Mesenchymal stem cell (in vitro differentiated cells and primary cell): ENCODE measurements at regions not wholly inside any gene's neighbourhood (a gene's known extent, or its start where the extent isn't known, plus 50 kb on each side); places are given as distances from the start of the nearest gene placed in this dataset.

ENCODE experiments used
- DNase-seq: peaks from one replicate; pipeline ENCODE4 v3.0.0-alpha.2; 2013
- H2AFZ ChIP-seq: one replicate; pipeline ENCODE4 v1.6.1; 2013; ENCODE audit warnings: low read depth, mild to moderate bottlenecking, control low read depth, inconsistent platforms, low read length, moderate library complexity
- H2AK5ac ChIP-seq: 2 replicates; pipeline ENCODE4 v1.6.1; 2013; ENCODE audit warnings: low read length, moderate library complexity, mild to moderate bottlenecking, inconsistent platforms; ENCODE audit not compliant: severe bottlenecking
- H2BK120ac ChIP-seq: one replicate; pipeline ENCODE4 v1.6.1; 2013; ENCODE audit warnings: low read depth, mild to moderate bottlenecking, inconsistent platforms, low read length, moderate library complexity
- H2BK12ac ChIP-seq, 2 experiments: one replicate each; pipeline ENCODE4 v1.6.1; 2013; ENCODE audit warnings: inconsistent platforms in 2 of 2, low read length in 2 of 2, mild to moderate bottlenecking in 2 of 2, moderate library complexity in 2 of 2, control low read depth in 1 of 2
- H2BK15ac ChIP-seq: one replicate; pipeline ENCODE4 v1.6.1; 2013; ENCODE audit warnings: mild to moderate bottlenecking, low read depth, inconsistent platforms; ENCODE audit not compliant: poor library complexity, severe bottlenecking
- H2BK5ac ChIP-seq: 2 replicates; pipeline ENCODE4 v1.6.1; 2013; ENCODE audit warnings: low read depth, mild to moderate bottlenecking, low read length, control low read depth, inconsistent platforms; ENCODE audit not compliant: poor library complexity, severe bottlenecking
- H3K14ac ChIP-seq, 2 experiments: one replicate each; pipeline ENCODE4 v1.6.1; 2013; ENCODE audit warnings: inconsistent platforms in 2 of 2, low read length in 2 of 2, control low read depth in 1 of 2, mild to moderate bottlenecking in 1 of 2, moderate library complexity in 1 of 2
- H3K18ac ChIP-seq, 2 experiments: one replicate each; pipeline ENCODE4 v1.6.1; 2013; ENCODE audit warnings: inconsistent platforms in 2 of 2, low read length in 2 of 2, control low read depth in 1 of 2, low read depth in 1 of 2, mild to moderate bottlenecking in 1 of 2
- H3K23ac ChIP-seq, 2 experiments: one replicate each; pipeline ENCODE4 v1.6.1; 2013; ENCODE audit warnings: inconsistent platforms in 2 of 2, low read length in 2 of 2, mild to moderate bottlenecking in 2 of 2, moderate library complexity in 2 of 2, control low read depth in 1 of 2
- H3K27ac ChIP-seq: 2 replicates; pipeline ENCODE4 v1.5.1; 2013; ENCODE audit warnings: mild to moderate bottlenecking, moderate library complexity, low read length, control low read depth, inconsistent platforms; ENCODE audit not compliant: poor library complexity, severe bottlenecking
- H3K27me3 ChIP-seq, 2 experiments: 2 replicates each; pipeline versions ENCODE4 v1.6.1 to v1.7.0; 2013; ENCODE audit warnings: low read length in 2 of 2, mild to moderate bottlenecking in 2 of 2, moderate library complexity in 2 of 2, control low read depth in 1 of 2, inconsistent platforms in 1 of 2; ENCODE audit not compliant: control insufficient read depth in 1 of 2, insufficient read depth in 1 of 2
- H3K36me3 ChIP-seq, 2 experiments: 2 replicates each; pipeline versions ENCODE4 v1.6.1 to v1.7.0; 2013; ENCODE audit warnings: low read length in 2 of 2, control low read depth in 1 of 2, inconsistent platforms in 1 of 2, low read depth in 1 of 2, mild to moderate bottlenecking in 1 of 2; ENCODE audit not compliant: insufficient read depth in 2 of 2, control insufficient read depth in 1 of 2
- H3K4ac ChIP-seq, 2 experiments: one replicate each; pipeline ENCODE4 v1.6.1; 2013; ENCODE audit warnings: inconsistent platforms in 2 of 2, low read length in 2 of 2, mild to moderate bottlenecking in 2 of 2, moderate library complexity in 2 of 2, control low read depth in 1 of 2, low read depth in 1 of 2
- H3K4me1 ChIP-seq: 2 replicates; pipeline ENCODE4 v1.6.1; 2013; ENCODE audit warnings: low read depth, low read length, control low read depth; ENCODE audit not compliant: control insufficient read depth, insufficient read depth
- H3K4me2 ChIP-seq: 2 replicates; pipeline ENCODE4 v1.6.1; 2013; ENCODE audit warnings: low read length, mild to moderate bottlenecking, inconsistent platforms; ENCODE audit not compliant: poor library complexity, severe bottlenecking
- H3K4me3 ChIP-seq, 2 experiments: 2 replicates each; pipeline versions ENCODE4 v1.5.1 to v1.7.0; 2013; ENCODE audit warnings: low read length in 2 of 2, mild to moderate bottlenecking in 2 of 2, control low read depth in 1 of 2, low read depth in 1 of 2; ENCODE audit not compliant: insufficient read depth in 1 of 2
- H3K79me1 ChIP-seq: replicated peaks from 2 replicates; pipeline ENCODE4 v1.6.1; 2013; ENCODE audit warnings: mild to moderate bottlenecking, control low read depth, low read length, inconsistent platforms; ENCODE audit not compliant: poor library complexity, severe bottlenecking
- H3K9ac ChIP-seq: 2 replicates; pipeline ENCODE4 v1.7.0; 2013; ENCODE audit warnings: mild to moderate bottlenecking, low read length, moderate library complexity
- H3K9me3 ChIP-seq: 2 replicates; pipeline ENCODE4 v1.7.0; 2013; ENCODE audit warnings: mild to moderate bottlenecking, low read length; ENCODE audit not compliant: control insufficient read depth
- H4K8ac ChIP-seq: one replicate; pipeline ENCODE4 v1.6.1; 2013; ENCODE audit warnings: inconsistent platforms, mild to moderate bottlenecking, low read length, moderate library complexity
- H4K91ac ChIP-seq: one replicate; pipeline ENCODE4 v1.6.1; 2013; ENCODE audit warnings: mild to moderate bottlenecking, low read length, inconsistent platforms
- WGBS: methylation state at CpG from one replicate; pipeline ENCODE4 v1.1.7; 2013; ENCODE audit warnings: mixed read lengths; 5-methylcytosine and 5-hydroxymethylcytosine counted together

DNA sequence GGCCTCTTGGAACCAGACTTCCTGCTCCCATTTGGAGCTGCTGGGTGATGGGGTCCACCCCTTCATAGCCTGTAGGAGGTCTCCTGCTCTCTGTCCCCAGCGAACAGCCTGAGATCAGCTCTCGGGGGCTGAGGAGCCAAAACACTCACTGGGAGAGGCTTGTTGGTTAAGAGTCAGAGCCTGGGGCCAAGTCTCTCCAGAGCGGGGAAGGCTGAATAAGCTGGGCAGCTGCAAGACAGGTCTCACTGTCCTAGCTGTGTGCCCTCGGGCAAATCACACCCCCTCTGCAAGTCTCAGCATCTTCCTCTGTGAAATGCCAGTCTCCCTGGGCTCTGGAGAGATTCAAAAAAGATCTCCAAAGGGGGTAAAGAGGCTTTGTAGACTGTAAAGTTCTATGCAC lies 174.6 kb downstream of the WSCD1 start:
- peaks cover 0 to 66% of the 10 kb centered on the region in 2 experiments for H3K27me3 ChIP-seq
- H2AK5ac ChIP-seq: no peak overlapping the region
- no peak overlapping the region for H3K4me2 ChIP-seq
- H3K79me1 ChIP-seq: no peaks in the 10 kb centered on the region
- H2BK5ac ChIP-seq: no peak overlapping the region
- H3K9ac ChIP-seq: no peak overlapping the region
- H2BK15ac ChIP-seq: no peak overlapping the region
- H2AFZ ChIP-seq: no peak overlapping the region
- no peak overlapping the region for H3K14ac ChIP-seq
- H3K4me1 ChIP-seq: no peaks in the 10 kb centered on the region
- no peak overlapping the region for H2BK12ac ChIP-seq
- H3K9me3 ChIP-seq: no peaks in the 10 kb centered on the region
- no peaks in the 10 kb centered on the region for H3K36me3 ChIP-seq
- H4K8ac ChIP-seq: no peak overlapping the region
- no peak overlapping the region for H3K18ac ChIP-seq
- no peak overlapping the region for H3K27ac ChIP-seq
- DNase-seq: no peak
- no peak overlapping the region for H3K4me3 ChIP-seq
- no peak overlapping the region for H3K4ac ChIP-seq
- no peak overlapping the region for H4K91ac ChIP-seq
- WGBS: 65% methylated on average over 3 of the region's 4 CpGs
- H3K23ac ChIP-seq: no peak overlapping the region
- no peak overlapping the region for H2BK120ac ChIP-seq

DNA sequence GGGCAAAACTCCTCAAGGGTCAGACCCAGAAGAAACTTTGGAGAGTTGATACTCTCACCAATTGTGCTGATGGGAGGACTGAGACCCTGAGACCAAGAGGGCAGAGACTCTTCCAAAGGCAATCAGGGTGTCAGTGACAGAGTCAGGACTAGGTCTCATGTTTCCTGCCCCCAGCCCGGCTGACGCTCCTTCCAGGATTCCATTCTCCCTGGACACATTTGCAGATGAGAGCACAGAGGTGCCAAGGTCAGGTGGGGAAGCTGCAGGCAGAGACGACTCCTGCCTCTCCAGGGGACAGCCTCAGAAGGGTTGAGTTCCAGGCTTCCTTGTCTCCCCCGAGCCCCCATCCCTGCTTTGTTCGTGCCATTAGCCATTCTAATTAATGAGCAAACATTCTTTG lies 174.1 kb downstream of the WSCD1 start:
- no peak overlapping the region for H4K8ac ChIP-seq
- no peak overlapping the region for H4K91ac ChIP-seq
- no peaks in the 10 kb centered on the region for H3K79me1 ChIP-seq
- no peak overlapping the region for H3K23ac ChIP-seq
- H2BK120ac ChIP-seq: no peak overlapping the region
- no peaks in the 10 kb centered on the region for H3K4me1 ChIP-seq
- H3K4ac ChIP-seq: no peak overlapping the region
- no peaks in the 10 kb centered on the region for H3K9me3 ChIP-seq
- no peak overlapping the region for H3K4me3 ChIP-seq
- DNase-seq: no peak
- WGBS: 67% methylated on average over 5 of the region's 5 CpGs
- peaks cover 2 to 61% of the 10 kb centered on the region in 2 experiments for H3K27me3 ChIP-seq
- H3K27ac ChIP-seq: no peak overlapping the region
- no peak overlapping the region for H3K14ac ChIP-seq
- no peak overlapping the region for H2BK15ac ChIP-seq
- H3K18ac ChIP-seq: no peak overlapping the region
- H3K36me3 ChIP-seq: no peaks in the 10 kb centered on the region
- H3K4me2 ChIP-seq: no peak overlapping the region
- H2BK12ac ChIP-seq: no peak overlapping the region
- no peak overlapping the region for H2AK5ac ChIP-seq
- H2BK5ac ChIP-seq: no peak overlapping the region
- H3K9ac ChIP-seq: no peak overlapping the region
- H2AFZ ChIP-seq: no peak overlapping the region

DNA sequence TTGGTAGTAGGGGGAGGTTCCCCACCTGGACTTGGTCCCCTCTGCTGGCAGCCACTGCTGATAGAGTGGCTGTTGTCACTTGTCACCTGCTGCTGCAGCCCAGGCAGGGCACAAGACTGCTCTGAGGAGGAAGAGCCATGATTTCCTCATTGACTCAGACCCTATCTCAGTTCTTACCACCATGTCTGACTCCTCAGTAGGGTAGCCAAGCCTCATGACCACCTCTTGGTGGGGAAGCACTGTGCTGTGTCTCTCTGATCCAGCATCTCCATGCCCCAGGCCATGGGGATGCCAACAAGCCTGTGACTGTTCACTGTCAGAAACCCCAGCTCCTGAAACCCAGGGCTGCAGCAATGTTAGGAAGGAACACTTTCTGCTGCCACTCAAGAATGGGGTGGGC lies 173.0 kb downstream of the WSCD1 start:
- H2BK15ac ChIP-seq: no peak overlapping the region
- no peaks in the 10 kb centered on the region for H3K79me1 ChIP-seq
- no peaks in the 10 kb centered on the region for H3K36me3 ChIP-seq
- H3K4me3 ChIP-seq: no peak overlapping the region
- no peak overlapping the region for H4K91ac ChIP-seq
- no peak overlapping the region for H2BK12ac ChIP-seq
- H2AFZ ChIP-seq: no peak overlapping the region
- no peak overlapping the region for H4K8ac ChIP-seq
- no peak overlapping the region for H2BK5ac ChIP-seq
- H3K4me1 ChIP-seq: no peaks in the 10 kb centered on the region
- no peak overlapping the region for H3K14ac ChIP-seq
- H3K27ac ChIP-seq: no peak overlapping the region
- H2BK120ac ChIP-seq: no peak overlapping the region
- DNase-seq: no peak
- peaks cover 12 to 69% of the 10 kb centered on the region in 2 experiments for H3K27me3 ChIP-seq
- H2AK5ac ChIP-seq: no peak overlapping the region
- H3K9me3 ChIP-seq: no peaks in the 10 kb centered on the region
- no peak overlapping the region for H3K18ac ChIP-seq
- no peak overlapping the region for H3K4me2 ChIP-seq
- H3K9ac ChIP-seq: no peak overlapping the region
- H3K23ac ChIP-seq: no peak overlapping the region
- H3K4ac ChIP-seq: no peak overlapping the region

- H3K79me1 ChIP-seq: no peaks in the 10 kb centered on the region
- WGBS: 74% methylated on average over 3 of the region's 4 CpGs
- H4K91ac ChIP-seq: no peak overlapping the region
- H2AFZ ChIP-seq: no peak overlapping the region
- H2BK12ac ChIP-seq: no peak overlapping the region
- no peak for DNase-seq
- H3K4me1 ChIP-seq: no peaks in the 10 kb centered on the region
- no peak overlapping the region for H3K27ac ChIP-seq
- no peaks in the 10 kb centered on the region for H3K36me3 ChIP-seq
- H3K4me2 ChIP-seq: no peak overlapping the region
- no peak overlapping the region for H2BK120ac ChIP-seq
- no peak overlapping the region for H3K4me3 ChIP-seq
- H3K18ac ChIP-seq: no peak overlapping the region
- no peak overlapping the region for H2AK5ac ChIP-seq
- H3K4ac ChIP-seq: no peak overlapping the region
- no peak overlapping the region for H3K23ac ChIP-seq
- H2BK15ac ChIP-seq: no peak overlapping the region
- no peak overlapping the region for H4K8ac ChIP-seq
- no peaks in the 10 kb centered on the region for H3K9me3 ChIP-seq
- peaks cover 14 to 69% of the 10 kb centered on the region in 2 experiments for H3K27me3 ChIP-seq
- no peak overlapping the region for H3K14ac ChIP-seq
- H2BK5ac ChIP-seq: no peak overlapping the region
- no peak overlapping the region for H3K9ac ChIP-seq
Measured at GRCh38 chr17:6241996-6242395, 171.8 kb downstream of the WSCD1 start.
